ENCODE measurements at regions not wholly inside any gene's neighbourhood (a gene's known extent, or its start where the extent isn't known, plus 50 kb on each side); places are given as distances from the start of the nearest gene placed in this dataset.
A peak's percentile ranks its signal among the peaks of the same experiment; 100 is the strongest.

DNA sequence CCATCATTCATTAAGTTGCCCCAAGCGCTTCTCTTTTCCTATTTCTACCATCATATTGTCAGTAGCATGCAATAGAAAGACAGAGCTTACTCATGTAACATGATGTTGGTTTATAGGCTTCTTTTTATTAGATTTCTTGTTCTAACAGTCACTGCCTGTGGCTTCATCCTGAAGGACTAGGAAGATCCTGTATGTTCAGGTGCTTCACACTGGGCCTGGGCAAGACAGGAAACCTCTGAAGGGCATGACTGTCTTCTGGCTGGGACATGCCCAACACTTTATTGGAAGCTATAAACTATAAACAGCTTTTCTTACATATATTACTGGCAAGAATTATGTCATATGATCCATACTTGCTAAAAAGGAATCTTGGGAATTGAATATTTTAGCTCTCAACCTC is 258.4 kb upstream of the AKR1E2 start:
- Histone ChIP-seq H3K27ac (ENCODE audit: low read length) (peak overlapping the region; percentile 23; the same call in 1 of the 2 replicates), H3K36me3 (ENCODE audit: control insufficient read depth, insufficient read depth, low read length) (no peaks in the 10 kb centered on the region), H3K9me3 (ENCODE audit: control insufficient read depth, insufficient read depth, low read depth, low read length) (peaks cover 10% of the 10 kb centered on the region; the same call in 1 of the 2 replicates), H3K27me3 (ENCODE audit: control insufficient read depth, insufficient read depth, low read length) (no peaks in the 10 kb centered on the region), H3K4me3 (ENCODE audit: low read depth in 2 of 2, low read length in 2 of 2) (no peak overlapping the region), H3K4me1 (ENCODE audit: control insufficient read depth, insufficient read depth, low read length) (no peaks in the 10 kb centered on the region)
- CTCF ChIA-PET = no interaction called here
- DNase-seq (ENCODE audit: low read depth, low spot score) (no peak), ATAC-seq (no peak)
- BruUV-seq (replicated peaks) = no TSS peak
- intact Hi-C loops (cut with micrococcal nuclease; ENCODE audit: unreplicated experiment) (no loop called here), in situ Hi-C loops (cut with HindIII; ENCODE audit: low pct_unique_long_range_greater_than_20kb, low sequenced_read_pairs) (no loop called here)
- POLR2A ChIA-PET = no interaction called here
- no peak for TF ChIP-seq SIN3A (IDR thresholded peaks at IDR 0.05; ENCODE audit: borderline replicate concordance, insufficient read depth, low read depth, low read length)
- no peak for TF ChIP-seq TCF7L2 (IDR thresholded peaks at IDR 0.05; ENCODE audit: low read depth, low read length)
- TF ChIP-seq, protein P1, sequence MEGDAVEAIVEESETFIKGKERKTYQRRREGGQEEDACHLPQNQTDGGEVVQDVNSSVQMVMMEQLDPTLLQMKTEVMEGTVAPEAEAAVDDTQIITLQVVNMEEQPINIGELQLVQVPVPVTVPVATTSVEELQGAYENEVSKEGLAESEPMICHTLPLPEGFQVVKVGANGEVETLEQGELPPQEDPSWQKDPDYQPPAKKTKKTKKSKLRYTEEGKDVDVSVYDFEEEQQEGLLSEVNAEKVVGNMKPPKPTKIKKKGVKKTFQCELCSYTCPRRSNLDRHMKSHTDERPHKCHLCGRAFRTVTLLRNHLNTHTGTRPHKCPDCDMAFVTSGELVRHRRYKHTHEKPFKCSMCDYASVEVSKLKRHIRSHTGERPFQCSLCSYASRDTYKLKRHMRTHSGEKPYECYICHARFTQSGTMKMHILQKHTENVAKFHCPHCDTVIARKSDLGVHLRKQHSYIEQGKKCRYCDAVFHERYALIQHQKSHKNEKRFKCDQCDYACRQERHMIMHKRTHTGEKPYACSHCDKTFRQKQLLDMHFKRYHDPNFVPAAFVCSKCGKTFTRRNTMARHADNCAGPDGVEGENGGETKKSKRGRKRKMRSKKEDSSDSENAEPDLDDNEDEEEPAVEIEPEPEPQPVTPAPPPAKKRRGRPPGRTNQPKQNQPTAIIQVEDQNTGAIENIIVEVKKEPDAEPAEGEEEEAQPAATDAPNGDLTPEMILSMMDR (IDR thresholded peaks at IDR 0.05) = no peak
- TF ChIP-seq, protein P2, sequence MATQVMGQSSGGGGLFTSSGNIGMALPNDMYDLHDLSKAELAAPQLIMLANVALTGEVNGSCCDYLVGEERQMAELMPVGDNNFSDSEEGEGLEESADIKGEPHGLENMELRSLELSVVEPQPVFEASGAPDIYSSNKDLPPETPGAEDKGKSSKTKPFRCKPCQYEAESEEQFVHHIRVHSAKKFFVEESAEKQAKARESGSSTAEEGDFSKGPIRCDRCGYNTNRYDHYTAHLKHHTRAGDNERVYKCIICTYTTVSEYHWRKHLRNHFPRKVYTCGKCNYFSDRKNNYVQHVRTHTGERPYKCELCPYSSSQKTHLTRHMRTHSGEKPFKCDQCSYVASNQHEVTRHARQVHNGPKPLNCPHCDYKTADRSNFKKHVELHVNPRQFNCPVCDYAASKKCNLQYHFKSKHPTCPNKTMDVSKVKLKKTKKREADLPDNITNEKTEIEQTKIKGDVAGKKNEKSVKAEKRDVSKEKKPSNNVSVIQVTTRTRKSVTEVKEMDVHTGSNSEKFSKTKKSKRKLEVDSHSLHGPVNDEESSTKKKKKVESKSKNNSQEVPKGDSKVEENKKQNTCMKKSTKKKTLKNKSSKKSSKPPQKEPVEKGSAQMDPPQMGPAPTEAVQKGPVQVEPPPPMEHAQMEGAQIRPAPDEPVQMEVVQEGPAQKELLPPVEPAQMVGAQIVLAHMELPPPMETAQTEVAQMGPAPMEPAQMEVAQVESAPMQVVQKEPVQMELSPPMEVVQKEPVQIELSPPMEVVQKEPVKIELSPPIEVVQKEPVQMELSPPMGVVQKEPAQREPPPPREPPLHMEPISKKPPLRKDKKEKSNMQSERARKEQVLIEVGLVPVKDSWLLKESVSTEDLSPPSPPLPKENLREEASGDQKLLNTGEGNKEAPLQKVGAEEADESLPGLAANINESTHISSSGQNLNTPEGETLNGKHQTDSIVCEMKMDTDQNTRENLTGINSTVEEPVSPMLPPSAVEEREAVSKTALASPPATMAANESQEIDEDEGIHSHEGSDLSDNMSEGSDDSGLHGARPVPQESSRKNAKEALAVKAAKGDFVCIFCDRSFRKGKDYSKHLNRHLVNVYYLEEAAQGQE (IDR thresholded peaks at IDR 0.05; ENCODE audit: insufficient read depth in 1 of 2, low read depth in 2 of 2, low read length in 1 of 2) = no peak
- TF ChIP-seq POLR2AphosphoS5 (IDR thresholded peaks at IDR 0.05; ENCODE audit: low read depth, low read length) = no peak

DNA sequence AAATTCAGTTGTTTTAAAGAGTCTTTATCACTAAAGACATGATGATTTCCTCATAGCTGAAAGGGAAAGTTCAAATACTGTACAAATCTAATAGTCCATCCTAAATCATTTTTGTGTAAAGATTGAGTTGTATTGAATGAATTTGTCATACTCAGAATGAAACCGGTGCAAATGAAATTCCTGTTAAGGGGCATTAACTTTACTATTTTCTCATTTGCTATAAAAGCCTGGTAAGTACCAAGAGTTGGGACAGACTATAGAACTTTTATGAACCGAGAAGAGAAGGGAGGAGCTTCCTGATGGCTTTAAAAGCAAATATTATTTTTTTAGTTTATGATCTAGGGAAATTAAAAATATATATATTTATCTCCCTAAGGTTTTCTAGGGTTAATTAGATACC is 260.0 kb upstream of the AKR1E2 start:
- H3K36me3 ChIP-seq (ENCODE audit: control insufficient read depth, insufficient read depth, low read length) = no peaks in the 10 kb centered on the region
- POLR2A ChIA-PET = no interaction called here
- intact Hi-C loops (cut with micrococcal nuclease; ENCODE audit: unreplicated experiment) (no loop called here), in situ Hi-C loops (cut with HindIII; ENCODE audit: low pct_unique_long_range_greater_than_20kb, low sequenced_read_pairs) (no loop called here)
- no peaks in the 10 kb centered on the region for H3K27me3 ChIP-seq (ENCODE audit: control insufficient read depth, insufficient read depth, low read length)
- peaks cover 8% of the 10 kb centered on the region; the same call in 1 of the 2 replicates for H3K9me3 ChIP-seq (ENCODE audit: control insufficient read depth, insufficient read depth, low read depth, low read length)
- ATAC-seq (no peak), DNase-seq (ENCODE audit: low read depth, low spot score) (no peak)
- CTCF ChIA-PET = no interaction called here
- H3K4me1 ChIP-seq (ENCODE audit: control insufficient read depth, insufficient read depth, low read length) = no peaks in the 10 kb centered on the region
- H3K4me3 ChIP-seq (ENCODE audit: low read depth in 2 of 2, low read length in 2 of 2) = no peak overlapping the region
- TF ChIP-seq, protein P1 (IDR thresholded peaks at IDR 0.05) = no peak
- TF ChIP-seq POLR2AphosphoS5 (IDR thresholded peaks at IDR 0.05; ENCODE audit: low read depth, low read length) (no peak), SIN3A (IDR thresholded peaks at IDR 0.05; ENCODE audit: borderline replicate concordance, insufficient read depth, low read depth, low read length) (no peak), TCF7L2 (IDR thresholded peaks at IDR 0.05; ENCODE audit: low read depth, low read length) (no peak)
- TF ChIP-seq, protein P2 (IDR thresholded peaks at IDR 0.05; ENCODE audit: insufficient read depth in 1 of 2, low read depth in 2 of 2, low read length in 1 of 2) = no peak
- BruUV-seq (replicated peaks) = no TSS peak
- no peak overlapping the region; the same call in 1 of the 2 replicates for H3K27ac ChIP-seq (ENCODE audit: low read length)

All from Panc1 (cell line).